Glomerular visceral epithelial cell (primary cell): ENCODE measurements at regions not wholly inside any gene's neighbourhood (a gene's known extent, or its start where the extent isn't known, plus 50 kb on each side); places are given as distances from the start of the nearest gene placed in this dataset.
"Not testable (repeated sequence)": the region's sequence is repeated elsewhere in the genome, so short reads cannot be mapped to it uniquely, and the experiment has no call there.

Experiments used
- DNase-seq: peaks from one replicate; pipeline ENCODE4 v3.0.0-alpha.2; 2016; ENCODE audit errors: extremely low spot score

GRCh38 chr10:29363930-29364329 is 75.1 kb downstream of the LYZL1 start:
- not testable (repeated sequence) for DNase-seq

GRCh38 chr10:29366206-29366605 is 77.3 kb downstream of the LYZL1 start:
- not testable (repeated sequence) for DNase-seq

GRCh38 chr10:29369419-29369818 is 80.5 kb downstream of the LYZL1 start:
- DNase-seq, result no peak

- no peak for DNase-seq
Measured at GRCh38 chr10:29370097-29371092, 81.5 kb downstream of the LYZL1 start.

- no peak for DNase-seq
Measured at GRCh38 chr10:29372920-29373319, 84.0 kb downstream of the LYZL1 start.

- no peak for DNase-seq
Measured at GRCh38 chr10:29374162-29374561, 85.3 kb downstream of the LYZL1 start.

GRCh38 chr10:29375888-29376287 is 87.0 kb downstream of the LYZL1 start:
- DNase-seq, result no peak

- peak; percentile 38 for DNase-seq
Measured at GRCh38 chr10:29377333-29377961, 88.6 kb downstream of the LYZL1 start.

GRCh38 chr10:29378106-29378505 is 89.2 kb downstream of the LYZL1 start:
- no peak for DNase-seq

GRCh38 chr10:29379208-29379607 is 90.3 kb downstream of the LYZL1 start:
- no peak for DNase-seq

GRCh38 chr10:29379777-29380598 is 91.1 kb downstream of the LYZL1 start:
- DNase-seq, result not testable (repeated sequence)

GRCh38 chr10:29380599-29381511 is 92.0 kb downstream of the LYZL1 start:
- peak; percentile 45 for DNase-seq

- DNase-seq, result peak; percentile 59
Measured at GRCh38 chr10:29386342-29386999, 97.6 kb downstream of the LYZL1 start.

- no peak for DNase-seq
Measured at GRCh38 chr10:29387269-29387668, 98.4 kb downstream of the LYZL1 start.

GRCh38 chr10:29388112-29388511 is 99.2 kb downstream of the LYZL1 start:
- not testable (repeated sequence) for DNase-seq

GRCh38 chr10:29389493-29389892 is 100.6 kb downstream of the LYZL1 start:
- DNase-seq, result no peak

GRCh38 chr10:29389935-29390334 is 101.1 kb downstream of the LYZL1 start:
- DNase-seq, result no peak

- peak; percentile 55 for DNase-seq
Measured at GRCh38 chr10:29392376-29393021, 103.6 kb downstream of the LYZL1 start.

- DNase-seq, result no peak
Measured at GRCh38 chr10:29394321-29394932, 105.6 kb downstream of the LYZL1 start.
